GM23248 (cell line): ENCODE measurements at regions not wholly inside any gene's neighbourhood (a gene's known extent, or its start where the extent isn't known, plus 50 kb on each side); places are given as distances from the start of the nearest gene placed in this dataset.

Source experiments
- EZH2 ChIP-seq: fragments of 200-600 bp; sonication (generic); IDR thresholded peaks from 2 replicates; pipeline ENCODE4 v1.6.1; 2018; ENCODE audit warnings: antibody characterized with exemption, mild to moderate bottlenecking; ENCODE audit not compliant: insufficient read depth, poor library complexity, severe bottlenecking
- EZH2phosphoT487 ChIP-seq: fragments of 200-600 bp; sonication (generic); IDR thresholded peaks from 2 replicates; pipeline ENCODE4 v1.6.1; 2018; ENCODE audit warnings: antibody characterized with exemption, moderate library complexity, mild to moderate bottlenecking, low read depth; ENCODE audit not compliant: insufficient read depth

GRCh38 chr18:6509832-6510231 is 95.1 kb upstream of the L3MBTL4 start:
- TF ChIP-seq EZH2 (no peak), EZH2phosphoT487 (no peak)
